ENCODE measurements at regions not wholly inside any gene's neighbourhood (a gene's known extent, or its start where the extent isn't known, plus 50 kb on each side); places are given as distances from the start of the nearest gene placed in this dataset.

GRCh38 chr1:101290922-101291561, 54.2 kb downstream of the S1PR1 start:
- no peak for DNase-seq (ENCODE audit: low read depth)

DNA sequence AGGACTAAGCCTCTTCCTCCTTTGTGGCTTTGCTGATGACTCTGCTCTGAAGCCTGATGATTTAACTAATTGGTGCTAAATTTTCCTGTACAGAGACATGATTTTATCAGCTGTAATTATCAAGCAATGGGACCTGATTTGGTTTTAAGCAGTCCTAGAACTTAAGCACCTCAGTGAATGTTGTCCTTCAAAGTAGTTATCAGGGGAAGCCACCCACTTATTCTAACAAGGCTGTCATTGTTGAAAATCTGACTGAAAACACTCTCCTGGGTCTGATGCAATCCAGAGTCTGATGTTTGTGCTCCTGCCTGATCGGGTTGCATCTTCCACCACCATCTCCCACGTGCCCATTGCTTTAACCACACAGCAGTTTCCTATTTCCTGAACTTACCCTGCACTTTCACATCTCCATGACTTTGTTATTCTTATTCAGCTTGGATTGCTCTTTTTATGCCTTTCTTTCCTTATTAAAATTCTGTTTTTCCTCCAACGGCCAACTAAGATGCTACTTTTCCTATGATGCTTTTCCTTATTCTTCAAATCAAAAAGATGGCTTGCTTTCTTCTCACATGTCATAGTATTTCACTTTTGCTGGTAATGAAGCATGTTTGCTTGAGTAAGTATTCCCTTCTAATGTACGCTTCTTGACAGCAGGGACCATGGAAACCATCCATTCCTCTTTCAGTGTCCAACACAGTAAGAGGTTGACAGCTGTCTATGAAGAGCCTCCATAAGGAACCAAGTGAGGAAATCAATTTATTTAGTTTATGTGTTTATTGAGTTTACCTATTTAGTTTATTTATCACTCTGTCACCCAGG, 55.0 kb downstream of the S1PR1 start:
- no peak for DNase-seq (ENCODE audit: low read depth)

- DNase-seq (ENCODE audit: low read depth), result peak; percentile 49
Measured at GRCh38 chr1:101293461-101294051, 56.7 kb downstream of the S1PR1 start.

DNA sequence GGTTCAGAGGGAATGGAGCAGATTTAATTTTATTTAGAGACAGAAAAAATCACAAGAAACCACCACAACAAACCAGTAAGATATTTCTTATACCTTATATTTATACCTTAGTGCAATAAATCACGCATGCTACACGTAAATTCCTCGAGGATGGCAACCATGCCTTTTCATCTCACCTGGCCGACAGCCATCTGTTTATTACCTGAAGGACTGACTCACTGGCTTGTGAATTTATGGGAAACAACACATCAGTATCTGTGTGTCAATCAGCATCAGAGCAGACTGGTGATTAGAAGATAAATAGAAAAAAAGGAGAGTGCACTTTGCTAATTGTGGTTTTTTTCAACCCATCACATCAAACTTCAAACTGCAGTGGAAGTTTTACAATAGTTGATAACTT, 58.4 kb downstream of the S1PR1 start:
- DNase-seq (ENCODE audit: low read depth), result no peak

DNA sequence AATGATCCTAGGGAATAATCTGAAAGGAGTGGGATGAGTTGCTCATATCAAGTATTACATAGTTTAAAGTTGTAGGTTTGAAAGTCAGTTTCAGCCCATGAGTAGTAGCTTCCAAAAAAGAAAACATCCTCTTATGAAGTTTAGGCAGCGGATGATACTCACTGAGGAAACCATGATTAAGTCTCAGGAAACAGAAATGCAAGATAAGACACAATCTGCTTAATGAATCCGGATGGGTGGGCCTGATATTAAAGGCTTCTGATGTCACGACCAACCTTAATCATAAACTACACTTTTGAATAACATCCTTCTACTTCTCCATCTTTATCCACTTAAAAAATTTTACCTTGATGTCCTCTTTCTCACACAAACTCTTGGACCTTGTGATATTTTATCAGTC, 61.8 kb downstream of the S1PR1 start:
- no peak for DNase-seq (ENCODE audit: low read depth)

DNA sequence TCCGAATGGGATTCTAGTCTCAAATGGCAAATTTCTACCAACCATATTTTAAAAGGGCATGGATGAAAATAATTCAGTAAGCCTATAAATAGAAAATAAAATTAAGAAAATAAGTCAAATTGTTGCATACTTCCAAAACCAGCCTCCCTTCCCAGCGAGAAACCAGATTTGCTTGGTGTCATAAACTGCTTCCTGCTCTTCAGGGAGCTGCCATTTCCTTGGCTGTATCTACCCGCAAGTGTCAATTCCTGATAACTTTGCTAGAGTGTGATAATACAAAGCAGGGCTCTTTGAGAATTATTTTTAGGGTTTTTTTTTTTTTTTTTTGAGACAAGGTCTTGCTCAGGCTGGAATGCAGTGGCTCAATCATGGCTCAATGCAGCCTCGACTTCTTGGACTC, 62.3 kb downstream of the S1PR1 start:
- DNase-seq (ENCODE audit: low read depth), result no peak

DNA sequence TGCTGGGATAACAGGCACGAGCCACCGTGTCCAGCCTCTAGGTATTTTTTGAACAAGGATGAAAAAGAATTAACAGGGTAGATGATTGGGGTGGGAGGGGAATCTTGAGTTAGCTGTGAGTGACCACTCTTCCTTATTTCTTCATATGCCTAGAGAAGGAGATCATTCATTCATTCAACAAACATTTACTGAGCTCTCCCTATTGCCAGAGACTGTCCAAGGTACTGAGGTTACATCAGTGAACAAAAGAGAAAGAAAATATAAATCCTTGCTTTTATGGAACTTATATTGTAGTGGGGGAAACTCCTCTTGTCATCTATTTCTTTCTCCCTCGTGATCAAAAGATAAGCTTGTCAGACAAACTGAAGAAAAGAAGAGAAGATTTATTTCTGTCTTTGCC, 62.9 kb downstream of the S1PR1 start:
- DNase-seq (ENCODE audit: low read depth), result no peak

- no peak for DNase-seq (ENCODE audit: low read depth)
Measured at GRCh38 chr1:101300916-101301315, 64.1 kb downstream of the S1PR1 start.

- no peak for DNase-seq (ENCODE audit: low read depth)
Measured at GRCh38 chr1:101301446-101302057, 64.7 kb downstream of the S1PR1 start.

GRCh38 chr1:101302831-101303511, 66.2 kb downstream of the S1PR1 start:
- no peak for DNase-seq (ENCODE audit: low read depth)

- DNase-seq (ENCODE audit: low read depth), result no peak
Measured at GRCh38 chr1:101307985-101308689, 71.3 kb downstream of the S1PR1 start.

DNA sequence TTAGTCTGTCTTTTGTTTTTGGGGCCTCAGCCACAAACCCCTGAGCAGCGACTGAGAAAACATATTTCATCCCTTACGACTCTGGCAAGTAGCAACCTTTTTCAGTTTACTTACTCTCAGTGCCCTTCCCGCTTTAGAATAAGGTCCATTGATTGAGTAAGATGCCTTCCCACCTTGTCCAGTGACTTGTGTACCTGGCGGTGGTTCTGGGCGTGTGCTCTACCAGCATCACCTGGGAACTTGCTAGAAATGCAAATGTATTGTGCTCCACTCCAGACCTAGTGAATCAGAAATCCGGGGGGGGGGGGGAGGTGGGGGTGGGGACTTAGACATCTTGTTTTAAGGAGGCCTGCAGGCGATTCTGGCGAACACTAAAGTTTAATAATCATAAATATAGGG, 72.1 kb downstream of the S1PR1 start:
- DNase-seq (ENCODE audit: low read depth), result no peak

- peak; percentile 59 for DNase-seq (ENCODE audit: low read depth)
Measured at GRCh38 chr1:101309334-101310311, 72.8 kb downstream of the S1PR1 start.

DNA sequence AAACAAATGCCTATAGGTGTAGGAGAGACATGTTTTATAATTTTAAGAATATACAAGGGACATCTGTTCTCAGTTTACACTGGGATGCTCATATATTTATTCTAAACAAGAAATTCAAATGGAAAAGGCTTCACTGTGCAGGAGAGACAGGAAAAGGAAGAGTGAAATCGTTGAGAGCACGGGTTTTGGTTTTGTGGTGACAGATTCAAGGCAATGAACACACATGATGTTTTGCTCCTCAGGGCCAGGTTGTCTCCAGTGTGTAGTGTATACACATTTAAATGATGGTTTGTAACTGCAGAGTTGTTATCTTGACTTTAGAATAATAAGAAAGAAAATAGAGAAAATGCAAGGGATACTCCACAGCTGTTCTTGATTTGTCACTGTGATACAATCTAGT, 73.7 kb downstream of the S1PR1 start:
- no peak for DNase-seq (ENCODE audit: low read depth)

DNA sequence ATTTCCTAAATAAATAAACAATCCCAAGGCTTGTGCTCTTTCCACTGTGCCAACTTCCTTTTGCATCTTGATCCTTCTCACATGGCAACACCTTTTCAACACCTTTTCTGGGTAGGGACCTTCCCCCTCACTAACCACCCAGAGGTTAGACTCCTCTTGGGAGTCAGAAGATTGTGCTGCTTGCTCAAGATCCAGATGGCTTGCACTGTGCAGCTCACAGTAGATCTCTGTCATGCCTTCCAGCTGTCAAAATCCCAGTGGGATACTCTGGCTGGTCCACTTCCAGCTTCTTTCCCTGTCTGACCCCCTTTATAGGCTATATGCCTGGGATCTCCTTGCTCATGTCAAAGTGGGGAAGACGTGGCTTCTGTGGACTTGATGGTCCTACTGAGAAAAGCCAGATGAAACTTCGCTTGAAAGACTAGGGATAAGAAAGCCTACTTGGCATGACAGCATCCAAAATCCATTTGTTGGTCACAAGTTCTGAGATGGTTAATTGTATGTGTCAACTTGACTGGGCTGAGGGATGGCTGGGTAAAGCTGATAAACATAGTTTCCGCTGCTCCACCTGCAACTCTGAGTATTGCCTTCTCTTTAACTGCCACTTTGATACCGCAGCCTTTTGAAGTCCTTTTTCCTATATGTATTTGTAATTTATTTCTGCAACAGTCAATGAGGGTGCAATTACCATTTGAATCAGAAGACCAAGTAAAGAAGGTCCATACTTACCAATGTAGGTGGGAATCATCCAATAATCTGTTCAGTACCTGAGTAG, 74.5 kb downstream of the S1PR1 start:
- no peak for DNase-seq (ENCODE audit: low read depth)

GRCh38 chr1:101312147-101312546, 75.3 kb downstream of the S1PR1 start:
- DNase-seq (ENCODE audit: low read depth), result no peak

GRCh38 chr1:101313356-101313755, 76.5 kb downstream of the S1PR1 start:
- no peak for DNase-seq (ENCODE audit: low read depth)

DNA sequence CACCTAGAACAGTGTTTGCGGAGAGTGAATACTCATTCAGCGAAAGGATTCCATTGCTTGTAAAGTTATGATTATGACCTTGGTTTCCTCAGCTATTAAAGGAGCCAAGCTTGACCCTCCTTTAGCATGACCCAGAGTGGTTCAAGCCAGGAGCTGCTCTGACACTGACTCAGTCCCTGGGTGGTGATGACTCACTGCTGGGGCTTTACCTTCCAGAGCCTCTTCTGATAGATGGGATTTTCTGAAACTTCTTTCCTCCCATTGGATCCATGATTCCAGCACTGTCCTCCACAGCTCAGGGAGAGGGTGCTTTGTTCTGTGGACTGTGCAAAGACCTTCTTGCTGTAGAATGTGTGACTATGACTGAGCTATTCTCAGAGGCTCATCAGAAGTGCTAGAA, 77.4 kb downstream of the S1PR1 start:
- DNase-seq (ENCODE audit: low read depth), result no peak

GRCh38 chr1:101316256-101316655, 79.4 kb downstream of the S1PR1 start:
- DNase-seq (ENCODE audit: low read depth), result no peak

GRCh38 chr1:101316799-101317198, 80.0 kb downstream of the S1PR1 start:
- no peak for DNase-seq (ENCODE audit: low read depth)
